Keratinocyte (primary cell): ENCODE measurements at regions not wholly inside any gene's neighbourhood (a gene's known extent, or its start where the extent isn't known, plus 50 kb on each side); places are given as distances from the start of the nearest gene placed in this dataset.

ENCODE experiments used
- CTCF ChIP-seq, 3 experiments: IDR thresholded peaks in 1 of 3; conservative IDR thresholded peaks in 1 of 3; optimal IDR thresholded peaks in 1 of 3; 2 replicates in 2 of 3; 3 replicates in 1 of 3; pipeline versions ENCODE3 to v1.5.1; 2011; ENCODE audit warnings: low read length in 3 of 3, mild to moderate bottlenecking in 3 of 3, moderate library complexity in 2 of 3, control low read depth in 1 of 3, inconsistent platforms in 1 of 3; ENCODE audit not compliant: insufficient read depth in 2 of 3; ENCODE audit errors: extremely low read depth in 1 of 3
- EZH2 ChIP-seq: IDR thresholded peaks from one replicate; pipeline ENCODE4 v1.6.1; 2012; ENCODE audit warnings: inconsistent platforms, mild to moderate bottlenecking, low read length, moderate library complexity

DNA sequence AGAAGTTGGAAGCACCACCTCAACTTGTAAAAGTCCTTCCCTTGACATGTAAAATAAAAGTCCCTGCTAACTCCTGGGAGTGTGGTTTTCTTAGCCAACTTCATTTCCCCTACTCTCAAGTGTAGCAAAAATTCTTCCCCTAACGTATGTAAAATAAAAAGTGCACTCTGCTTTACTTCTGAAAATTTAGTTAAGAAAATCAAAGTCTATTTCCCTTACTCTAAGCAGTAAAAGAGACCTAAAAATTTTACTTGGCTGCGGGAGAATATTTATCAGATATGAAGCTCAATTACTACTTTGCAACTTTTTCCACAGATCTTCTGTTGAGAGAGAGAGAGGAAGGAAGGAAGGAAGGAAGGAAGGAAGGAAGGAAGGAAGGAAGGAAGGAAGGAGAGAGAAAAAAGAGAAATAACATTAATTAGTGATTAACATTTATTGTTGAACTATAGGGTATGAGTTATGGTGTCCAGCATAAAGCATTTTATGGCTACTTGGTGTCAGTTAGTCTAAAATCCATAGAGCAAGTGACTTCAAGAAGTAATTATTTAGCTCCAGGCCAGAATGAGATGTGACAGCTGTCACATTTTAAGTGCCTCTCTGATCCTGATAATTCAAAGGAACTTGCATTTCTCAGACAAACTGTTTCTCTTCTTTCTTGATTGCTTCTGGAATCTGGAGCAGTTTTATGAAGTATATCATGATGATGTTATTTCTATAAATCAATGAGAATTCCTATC is 210.3 kb downstream of the TMX3 start:
- TF ChIP-seq CTCF (optimal IDR thresholded peaks at IDR 0.05 in 1 of 3, IDR thresholded peaks at IDR 0.05 in 1 of 3, conservative IDR thresholded peaks at IDR 0.05 in 1 of 3; ENCODE audit: extremely low read depth in 1 of 3, insufficient read depth in 2 of 3, low read length in 3 of 3) (no peak), EZH2 (no peak)
